H1 (cell line): ENCODE measurements at regions not wholly inside any gene's neighbourhood (a gene's known extent, or its start where the extent isn't known, plus 50 kb on each side); places are given as distances from the start of the nearest gene placed in this dataset.

Source experiments
- CHD7 ChIP-seq: fragments of 300-600 bp; sonication (generic); IDR thresholded peaks from 2 replicates; pipeline ENCODE4 v1.7.1; 2012; ENCODE audit warnings: low read length, moderate library complexity, mild to moderate bottlenecking, inconsistent platforms; ENCODE audit not compliant: insufficient replicate concordance
- EGR1 ChIP-seq: IDR thresholded peaks from 2 replicates; pipeline ENCODE4 v1.6.1; 2011; ENCODE audit warnings: low read depth, low read length, borderline replicate concordance
- EZH2 ChIP-seq: fragments of 200-600 bp; sonication (generic); IDR thresholded peaks from 2 replicates; pipeline ENCODE4 v1.7.1; 2012; ENCODE audit warnings: low read depth, mild to moderate bottlenecking, moderate library complexity, low read length, inconsistent platforms; ENCODE audit not compliant: severe bottlenecking
- FOSL1 ChIP-seq: IDR thresholded peaks from 2 replicates; pipeline ENCODE4 v1.6.1; 2011; ENCODE audit warnings: mild to moderate bottlenecking, low read depth, low read length, moderate library complexity; ENCODE audit not compliant: insufficient read depth
- MAX ChIP-seq: IDR thresholded peaks from 2 replicates; pipeline ENCODE4 v1.6.1; 2012; ENCODE audit warnings: inconsistent platforms
- POLR2A ChIP-seq, 2 experiments: IDR thresholded peaks; 1 replicate in 1 of 2; 2 replicates in 1 of 2; pipeline ENCODE4 v1.6.1; 2011; ENCODE audit warnings: low read depth in 2 of 2, low read length in 2 of 2, mild to moderate bottlenecking in 2 of 2; ENCODE audit errors: control extremely low read depth in 1 of 2
- RAD21 ChIP-seq, 2 experiments: IDR thresholded peaks in 1 of 2; conservative IDR thresholded peaks in 1 of 2; 2 replicates each; pipeline ENCODE4 v1.6.1; 2011; ENCODE audit warnings: low read depth in 2 of 2, low read length in 2 of 2, improper control_type of control experiment in 1 of 2, inconsistent platforms in 1 of 2, mild to moderate bottlenecking in 1 of 2, moderate library complexity in 1 of 2
- RBBP5 ChIP-seq: IDR thresholded peaks from 2 replicates; pipeline ENCODE4 v1.7.1; 2012; ENCODE audit warnings: low read depth, mild to moderate bottlenecking, inconsistent platforms, low read length, moderate library complexity, borderline replicate concordance
- RXRA ChIP-seq: IDR thresholded peaks from 2 replicates; pipeline ENCODE4 v1.6.1; 2011; ENCODE audit warnings: low read depth, mild to moderate bottlenecking, low read length, moderate library complexity; ENCODE audit not compliant: insufficient read depth
- TBP ChIP-seq: IDR thresholded peaks from 2 replicates; pipeline ENCODE4 v1.6.1; 2011; ENCODE audit warnings: low read depth, low read length, improper control_type of control experiment
- TCF12 ChIP-seq: IDR thresholded peaks from 2 replicates; pipeline ENCODE4 v1.6.1; 2011; ENCODE audit warnings: low read depth, mild to moderate bottlenecking, low read length

- TF ChIP-seq CHD7 (no peak), RXRA (no peak), EZH2 (no peak), TBP (no peak), TCF12 (no peak), RAD21 (IDR thresholded peaks at IDR 0.05 in 1 of 2, conservative IDR thresholded peaks at IDR 0.05 in 1 of 2; ENCODE audit: low read depth in 2 of 2, low read length in 2 of 2) (no peak), RBBP5 (no peak), POLR2A (IDR thresholded peaks at IDR 0.05; ENCODE audit: control extremely low read depth in 1 of 2, low read depth in 2 of 2, low read length in 2 of 2) (no peak), EGR1 (no peak), FOSL1 (no peak), MAX (no peak)
Observed at GRCh38 chr9:22893196-22893843, 446.7 kb downstream of the DMRTA1 start (continued).
